SK-N-MC (cell line): ENCODE measurements at regions not wholly inside any gene's neighbourhood (a gene's known extent, or its start where the extent isn't known, plus 50 kb on each side); places are given as distances from the start of the nearest gene placed in this dataset.

ENCODE experiments used
- EZH2 ChIP-seq: fragments of 200-600 bp; sonication (generic); IDR thresholded peaks from one replicate; pipeline ENCODE4 v1.6.1; 2017; ENCODE audit warnings: antibody characterized with exemption
- FOXP2 ChIP-seq: optimal IDR thresholded peaks from 2 replicates; pipeline ENCODE3; 2011; ENCODE audit warnings: mild to moderate bottlenecking, moderate library complexity; ENCODE audit not compliant: insufficient read depth; ENCODE audit errors: extremely low read length, control extremely low read depth
- POLR2AphosphoS5 ChIP-seq: IDR thresholded peaks from 2 replicates; pipeline ENCODE4 v1.6.1; 2012; ENCODE audit warnings: mild to moderate bottlenecking, low read depth, low read length, borderline replicate concordance

DNA sequence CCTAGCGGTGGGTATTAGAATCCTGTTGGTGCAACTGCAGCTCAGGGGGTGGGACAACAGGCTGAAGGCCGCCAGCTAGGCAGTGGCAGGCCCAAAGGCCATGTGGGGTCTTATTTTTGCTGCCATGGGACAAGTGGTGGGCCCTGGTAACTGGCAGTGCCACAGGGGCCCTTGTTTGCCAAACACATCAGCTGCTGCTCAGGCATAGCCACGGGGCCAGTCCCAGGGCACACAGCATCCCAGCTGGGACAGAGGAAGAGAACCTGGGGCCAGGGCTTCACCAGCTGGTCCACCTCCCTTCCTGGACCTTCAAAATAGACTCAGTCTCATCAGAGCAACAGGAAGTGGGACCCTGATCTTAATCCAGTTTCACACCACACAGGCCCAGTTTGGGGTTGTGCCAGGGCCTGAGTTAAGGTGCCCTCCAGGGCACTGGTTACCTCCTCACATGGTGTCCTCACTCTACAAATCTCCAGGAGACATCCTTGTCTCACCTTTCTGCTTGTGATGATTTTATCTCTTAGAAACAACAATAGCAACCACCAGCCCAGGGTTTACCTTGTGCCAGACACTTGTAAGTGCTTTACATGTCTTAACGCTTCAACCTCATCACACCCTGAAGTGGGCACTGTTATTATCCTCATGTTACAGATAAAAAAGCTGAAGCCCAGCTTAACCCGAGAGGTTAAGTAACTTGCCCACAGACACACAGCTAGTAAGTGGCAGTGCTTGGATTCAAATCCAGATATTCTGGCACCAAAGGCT lies 98.5 kb downstream of the GYPC start:
- TF ChIP-seq POLR2AphosphoS5, result no peak
- no peak for TF ChIP-seq EZH2
- no peak for TF ChIP-seq FOXP2
